ENCODE measurements at regions not wholly inside any gene's neighbourhood (a gene's known extent, or its start where the extent isn't known, plus 50 kb on each side); places are given as distances from the start of the nearest gene placed in this dataset.

- no peak for DNase-seq
- H3K9me2 ChIP-seq (replicated peaks; ENCODE audit: insufficient read depth, low read length): no peaks in the 10 kb centered on the region
- H3K4me3 ChIP-seq (ENCODE audit: low read length): no peak overlapping the region
- no peaks in the 10 kb centered on the region for H3K9me3 ChIP-seq (ENCODE audit: low read length)
- H2AFZ ChIP-seq (ENCODE audit: low read length): no peak overlapping the region
- no peak overlapping the region for H3K9ac ChIP-seq (ENCODE audit: low read length)
- no peaks in the 10 kb centered on the region for H4K20me1 ChIP-seq (ENCODE audit: insufficient read depth, low read depth, low read length)
- no peak overlapping the region for H3K27ac ChIP-seq (ENCODE audit: low read length)
- no peak overlapping the region for H3K4me2 ChIP-seq (ENCODE audit: low read depth, low read length, poor library complexity, severe bottlenecking)
- no peaks in the 10 kb centered on the region for H3K36me3 ChIP-seq (ENCODE audit: insufficient read depth, low read length)
- no peaks in the 10 kb centered on the region for H3K4me1 ChIP-seq (ENCODE audit: low read length)
- no peaks in the 10 kb centered on the region for H3K27me3 ChIP-seq (ENCODE audit: low read length)
- no peaks in the 10 kb centered on the region for H3K79me2 ChIP-seq (ENCODE audit: low read length)
These were observed 65.0 kb downstream of the SCG2 start for GRCh38 chr2:223537115-223537514.

GRCh38 chr2:223537651-223538601 lies 64.2 kb downstream of the SCG2 start:
- no peaks in the 10 kb centered on the region for H3K27me3 ChIP-seq (ENCODE audit: low read length)
- H3K36me3 ChIP-seq (ENCODE audit: insufficient read depth, low read length): no peaks in the 10 kb centered on the region
- no peak overlapping the region for H2AFZ ChIP-seq (ENCODE audit: low read length)
- H3K9ac ChIP-seq (ENCODE audit: low read length): no peak overlapping the region
- H3K27ac ChIP-seq (ENCODE audit: low read length): no peak overlapping the region
- no peaks in the 10 kb centered on the region for H3K9me2 ChIP-seq (replicated peaks; ENCODE audit: insufficient read depth, low read length)
- H3K4me3 ChIP-seq (ENCODE audit: low read length): no peak overlapping the region
- H4K20me1 ChIP-seq (ENCODE audit: insufficient read depth, low read depth, low read length): no peaks in the 10 kb centered on the region
- H3K79me2 ChIP-seq (ENCODE audit: low read length): no peaks in the 10 kb centered on the region
- H3K9me3 ChIP-seq (ENCODE audit: low read length): no peaks in the 10 kb centered on the region
- no peak overlapping the region for H3K4me2 ChIP-seq (ENCODE audit: low read depth, low read length, poor library complexity, severe bottlenecking)
- H3K4me1 ChIP-seq (ENCODE audit: low read length): no peaks in the 10 kb centered on the region
- DNase-seq: no peak

GRCh38 chr2:223538920-223539440 lies 63.2 kb downstream of the SCG2 start:
- Histone ChIP-seq H3K36me3 (ENCODE audit: insufficient read depth, low read length) (no peaks in the 10 kb centered on the region), H2AFZ (ENCODE audit: low read length) (no peak overlapping the region)

GRCh38 chr2:223541546-223541945 lies 60.6 kb downstream of the SCG2 start:
- Histone ChIP-seq H3K36me3 (ENCODE audit: insufficient read depth, low read length) (no peaks in the 10 kb centered on the region), H3K4me3 (ENCODE audit: low read length) (no peak overlapping the region), H4K20me1 (ENCODE audit: insufficient read depth, low read depth, low read length) (no peaks in the 10 kb centered on the region), H3K27me3 (ENCODE audit: low read length) (no peaks in the 10 kb centered on the region), H3K9me2 (replicated peaks; ENCODE audit: insufficient read depth, low read length) (no peaks in the 10 kb centered on the region), H3K79me2 (ENCODE audit: low read length) (no peaks in the 10 kb centered on the region), H2AFZ (ENCODE audit: low read length) (no peak overlapping the region), H3K4me1 (ENCODE audit: low read length) (no peaks in the 10 kb centered on the region), H3K9me3 (ENCODE audit: low read length) (no peaks in the 10 kb centered on the region), H3K4me2 (ENCODE audit: low read depth, low read length, poor library complexity, severe bottlenecking) (no peak overlapping the region), H3K27ac (ENCODE audit: low read length) (no peak overlapping the region), H3K9ac (ENCODE audit: low read length) (no peak overlapping the region)
- DNase-seq: no peak

More at GRCh38 chr2:223538920-223539440, 63.2 kb downstream of the SCG2 start:
- H4K20me1 ChIP-seq (ENCODE audit: insufficient read depth, low read depth, low read length): no peaks in the 10 kb centered on the region
- no peak overlapping the region for H3K9ac ChIP-seq (ENCODE audit: low read length)
- H3K4me3 ChIP-seq (ENCODE audit: low read length): no peak overlapping the region
- H3K4me1 ChIP-seq (ENCODE audit: low read length): no peaks in the 10 kb centered on the region
- no peak overlapping the region for H3K27ac ChIP-seq (ENCODE audit: low read length)
- no peaks in the 10 kb centered on the region for H3K79me2 ChIP-seq (ENCODE audit: low read length)
- no peak for DNase-seq
- H3K27me3 ChIP-seq (ENCODE audit: low read length): no peaks in the 10 kb centered on the region
- no peak overlapping the region for H3K4me2 ChIP-seq (ENCODE audit: low read depth, low read length, poor library complexity, severe bottlenecking)
- no peaks in the 10 kb centered on the region for H3K9me3 ChIP-seq (ENCODE audit: low read length)
- no peaks in the 10 kb centered on the region for H3K9me2 ChIP-seq (replicated peaks; ENCODE audit: insufficient read depth, low read length)

- Histone ChIP-seq H3K79me2 (ENCODE audit: low read length) (no peaks in the 10 kb centered on the region), H3K9me2 (replicated peaks; ENCODE audit: insufficient read depth, low read length) (no peaks in the 10 kb centered on the region), H3K27me3 (ENCODE audit: low read length) (no peaks in the 10 kb centered on the region), H3K27ac (ENCODE audit: low read length) (no peak overlapping the region), H3K9me3 (ENCODE audit: low read length) (no peaks in the 10 kb centered on the region), H3K4me2 (ENCODE audit: low read depth, low read length, poor library complexity, severe bottlenecking) (no peak overlapping the region), H3K9ac (ENCODE audit: low read length) (no peak overlapping the region), H3K4me3 (ENCODE audit: low read length) (no peak overlapping the region), H2AFZ (ENCODE audit: low read length) (no peak overlapping the region), H4K20me1 (ENCODE audit: insufficient read depth, low read depth, low read length) (no peaks in the 10 kb centered on the region), H3K36me3 (ENCODE audit: insufficient read depth, low read length) (no peaks in the 10 kb centered on the region), H3K4me1 (ENCODE audit: low read length) (no peaks in the 10 kb centered on the region)
- DNase-seq: no peak
These were observed 59.7 kb downstream of the SCG2 start for GRCh38 chr2:223542501-223542900.

GRCh38 chr2:223545406-223545805 lies 56.8 kb downstream of the SCG2 start:
- Histone ChIP-seq H2AFZ (ENCODE audit: low read length) (no peak overlapping the region), H3K27me3 (ENCODE audit: low read length) (no peaks in the 10 kb centered on the region), H3K79me2 (ENCODE audit: low read length) (no peaks in the 10 kb centered on the region), H3K4me3 (ENCODE audit: low read length) (no peak overlapping the region), H3K9me3 (ENCODE audit: low read length) (no peaks in the 10 kb centered on the region), H4K20me1 (ENCODE audit: insufficient read depth, low read depth, low read length) (no peaks in the 10 kb centered on the region), H3K4me2 (ENCODE audit: low read depth, low read length, poor library complexity, severe bottlenecking) (no peak overlapping the region), H3K9ac (ENCODE audit: low read length) (no peak overlapping the region), H3K27ac (ENCODE audit: low read length) (no peak overlapping the region), H3K9me2 (replicated peaks; ENCODE audit: insufficient read depth, low read length) (no peaks in the 10 kb centered on the region), H3K36me3 (ENCODE audit: insufficient read depth, low read length) (no peaks in the 10 kb centered on the region), H3K4me1 (ENCODE audit: low read length) (no peaks in the 10 kb centered on the region)
- no peak for DNase-seq

GRCh38 chr2:223545830-223546229 lies 56.3 kb downstream of the SCG2 start:
- no peak overlapping the region for H3K4me2 ChIP-seq (ENCODE audit: low read depth, low read length, poor library complexity, severe bottlenecking)

More at GRCh38 chr2:223545830-223546229, 56.3 kb downstream of the SCG2 start:
- H3K27ac ChIP-seq (ENCODE audit: low read length): no peak overlapping the region
- no peaks in the 10 kb centered on the region for H3K27me3 ChIP-seq (ENCODE audit: low read length)
- no peaks in the 10 kb centered on the region for H3K4me1 ChIP-seq (ENCODE audit: low read length)
- H3K4me3 ChIP-seq (ENCODE audit: low read length): no peak overlapping the region
- no peaks in the 10 kb centered on the region for H3K9me3 ChIP-seq (ENCODE audit: low read length)
- no peaks in the 10 kb centered on the region for H3K36me3 ChIP-seq (ENCODE audit: insufficient read depth, low read length)
- no peaks in the 10 kb centered on the region for H4K20me1 ChIP-seq (ENCODE audit: insufficient read depth, low read depth, low read length)
- H2AFZ ChIP-seq (ENCODE audit: low read length): no peak overlapping the region
- H3K79me2 ChIP-seq (ENCODE audit: low read length): no peaks in the 10 kb centered on the region
- no peaks in the 10 kb centered on the region for H3K9me2 ChIP-seq (replicated peaks; ENCODE audit: insufficient read depth, low read length)
- H3K9ac ChIP-seq (ENCODE audit: low read length): no peak overlapping the region
- DNase-seq: no peak
